ENCODE measurements at regions not wholly inside any gene's neighbourhood (a gene's known extent, or its start where the extent isn't known, plus 50 kb on each side); places are given as distances from the start of the nearest gene placed in this dataset.

GRCh38 chr3:63051920-63052319 lies 176.7 kb upstream of the CADPS start:
- TF ChIP-seq CTCF (IDR thresholded peaks at IDR 0.05), result no peak
- DNase-seq (ENCODE audit: extremely low spot score, unreplicated experiment), result no peak
- peaks cover 4% of the 10 kb centered on the region for H3K9me3 Mint-ChIP-seq (ENCODE audit: unreplicated experiment)

GRCh38 chr3:63056932-63057331 lies 181.7 kb upstream of the CADPS start:
- Mint-ChIP-seq H3K9me3 (ENCODE audit: unreplicated experiment) (peaks cover under 1% of the 10 kb centered on the region), H3K36me3 (ENCODE audit: unreplicated experiment) (no peaks in the 10 kb centered on the region), H3K4me1 (ENCODE audit: unreplicated experiment) (no peaks in the 10 kb centered on the region), H3K27me3 (ENCODE audit: unreplicated experiment) (no peaks in the 10 kb centered on the region), H3K27ac (ENCODE audit: unreplicated experiment) (no peak overlapping the region), H3K4me3 (ENCODE audit: unreplicated experiment) (no peak overlapping the region)
- no peak for DNase-seq (ENCODE audit: extremely low spot score, unreplicated experiment)
- no peak for TF ChIP-seq CTCF (IDR thresholded peaks at IDR 0.05)

More at GRCh38 chr3:63051920-63052319, 176.7 kb upstream of the CADPS start:
- no peaks in the 10 kb centered on the region for H3K36me3 Mint-ChIP-seq (ENCODE audit: unreplicated experiment)
- H3K4me1 Mint-ChIP-seq (ENCODE audit: unreplicated experiment), result no peaks in the 10 kb centered on the region
- H3K4me3 Mint-ChIP-seq (ENCODE audit: unreplicated experiment), result no peak overlapping the region
- H3K27me3 Mint-ChIP-seq (ENCODE audit: unreplicated experiment), result no peaks in the 10 kb centered on the region
- H3K27ac Mint-ChIP-seq (ENCODE audit: unreplicated experiment), result no peak overlapping the region

- Mint-ChIP-seq H3K4me1 (ENCODE audit: unreplicated experiment) (no peaks in the 10 kb centered on the region), H3K9me3 (ENCODE audit: unreplicated experiment) (peaks cover 18% of the 10 kb centered on the region), H3K4me3 (ENCODE audit: unreplicated experiment) (no peak overlapping the region), H3K27ac (ENCODE audit: unreplicated experiment) (no peak overlapping the region), H3K36me3 (ENCODE audit: unreplicated experiment) (no peaks in the 10 kb centered on the region), H3K27me3 (ENCODE audit: unreplicated experiment) (no peaks in the 10 kb centered on the region)
- DNase-seq (ENCODE audit: extremely low spot score, unreplicated experiment), result no peak
- no peak for TF ChIP-seq CTCF (IDR thresholded peaks at IDR 0.05)
Measured at GRCh38 chr3:63060412-63060811, 185.2 kb upstream of the CADPS start.

- no peak overlapping the region for H3K27ac Mint-ChIP-seq (ENCODE audit: unreplicated experiment)
- TF ChIP-seq CTCF (IDR thresholded peaks at IDR 0.05), result no peak
- no peaks in the 10 kb centered on the region for H3K27me3 Mint-ChIP-seq (ENCODE audit: unreplicated experiment)
- peaks cover 28% of the 10 kb centered on the region for H3K9me3 Mint-ChIP-seq (ENCODE audit: unreplicated experiment)
- H3K4me1 Mint-ChIP-seq (ENCODE audit: unreplicated experiment), result no peaks in the 10 kb centered on the region
- H3K36me3 Mint-ChIP-seq (ENCODE audit: unreplicated experiment), result no peaks in the 10 kb centered on the region
- H3K4me3 Mint-ChIP-seq (ENCODE audit: unreplicated experiment), result no peak overlapping the region
- no peak for DNase-seq (ENCODE audit: extremely low spot score, unreplicated experiment)
Measured at GRCh38 chr3:63061449-63061848, 186.2 kb upstream of the CADPS start.

- Mint-ChIP-seq H3K27me3 (ENCODE audit: unreplicated experiment) (no peaks in the 10 kb centered on the region), H3K9me3 (ENCODE audit: unreplicated experiment) (peaks cover 40% of the 10 kb centered on the region), H3K36me3 (ENCODE audit: unreplicated experiment) (no peaks in the 10 kb centered on the region), H3K27ac (ENCODE audit: unreplicated experiment) (no peak overlapping the region), H3K4me1 (ENCODE audit: unreplicated experiment) (no peaks in the 10 kb centered on the region), H3K4me3 (ENCODE audit: unreplicated experiment) (no peak overlapping the region)
- no peak for DNase-seq (ENCODE audit: extremely low spot score, unreplicated experiment)
- TF ChIP-seq CTCF (IDR thresholded peaks at IDR 0.05), result no peak
Measured at GRCh38 chr3:63064209-63064755, 189.1 kb upstream of the CADPS start.

All from osteocyte (in vitro differentiated cells).